22Rv1 (cell line): ENCODE measurements at regions not wholly inside any gene's neighbourhood (a gene's known extent, or its start where the extent isn't known, plus 50 kb on each side); places are given as distances from the start of the nearest gene placed in this dataset.

Experiments
- H3K27ac ChIP-seq: fragments of 450-650 bp; 2 replicates; pipeline ENCODE4 v1.5.1; 2017
- CTCF ChIP-seq: fragments of 450-650 bp; IDR thresholded peaks from 2 replicates; pipeline ENCODE4 v1.5.1; 2017; ENCODE audit warnings: mild to moderate bottlenecking
- ZFX ChIP-seq: fragments of 450-650 bp; IDR thresholded peaks from 2 replicates; pipeline ENCODE4 v1.6.1; 2017; ENCODE audit warnings: antibody characterized with exemption, borderline replicate concordance

GRCh38 chr6:53436526-53437303 lies 88.0 kb upstream of the ELOVL5 start:
- no peak overlapping the region for H3K27ac ChIP-seq
- no peak for TF ChIP-seq ZFX
- no peak for TF ChIP-seq CTCF

GRCh38 chr6:53433951-53434285 lies 85.2 kb upstream of the ELOVL5 start:
- no peak overlapping the region for H3K27ac ChIP-seq
- TF ChIP-seq ZFX (no peak), CTCF (no peak)

GRCh38 chr6:53433261-53433950 lies 84.7 kb upstream of the ELOVL5 start:
- TF ChIP-seq ZFX (no peak), CTCF (no peak)
- H3K27ac ChIP-seq, result no peak overlapping the region

- TF ChIP-seq CTCF, result no peak
- no peak for TF ChIP-seq ZFX
- H3K27ac ChIP-seq, result no peak overlapping the region
These were observed 83.8 kb upstream of the ELOVL5 start for GRCh38 chr6:53432318-53433161.

- H3K27ac ChIP-seq, result no peak overlapping the region
- TF ChIP-seq ZFX (no peak), CTCF (no peak)
These were observed 83.0 kb upstream of the ELOVL5 start for GRCh38 chr6:53431704-53432103.

GRCh38 chr6:53429401-53429800 lies 80.7 kb upstream of the ELOVL5 start:
- TF ChIP-seq ZFX, result no peak
- TF ChIP-seq CTCF, result no peak
- H3K27ac ChIP-seq, result no peak overlapping the region
